Liver (tissue), 8 donors: ENCODE measurements at regions not wholly inside any gene's neighbourhood (a gene's known extent, or its start where the extent isn't known, plus 50 kb on each side); places are given as distances from the start of the nearest gene placed in this dataset.

Source experiments
- DNase-seq: peaks from one replicate; pipeline ENCODE4 v3.0.0-alpha.2; 2017; ENCODE audit warnings: low spot score
- H3K27ac ChIP-seq, 2 donors: one replicate each; pipeline ENCODE4 v1.7.0; 2013; ENCODE audit warnings: inconsistent platforms in 2 of 2, low read length in 2 of 2, control low read depth in 1 of 2, low read depth in 1 of 2, mild to moderate bottlenecking in 1 of 2
- H3K27me3 ChIP-seq, 4 donors: one replicate each; pipeline versions ENCODE4 v1.6.1 to v1.7.0; 2013; ENCODE audit warnings: low read length in 3 of 4, inconsistent platforms in 1 of 4, mild to moderate bottlenecking in 1 of 4, moderate library complexity in 1 of 4; ENCODE audit not compliant: control insufficient read depth in 4 of 4, insufficient read depth in 4 of 4
- H3K36me3 ChIP-seq, 4 donors: one replicate each; pipeline versions ENCODE4 v1.6.1 to v1.7.0; 2013; ENCODE audit warnings: low read length in 3 of 4, mild to moderate bottlenecking in 3 of 4, low read depth in 1 of 4, moderate library complexity in 1 of 4; ENCODE audit not compliant: control insufficient read depth in 4 of 4, insufficient read depth in 3 of 4
- H3K4me1 ChIP-seq, 4 donors: one replicate each; pipeline versions ENCODE4 v1.6.1 to v1.7.0; 2013; ENCODE audit warnings: low read length in 3 of 4, mild to moderate bottlenecking in 3 of 4, moderate library complexity in 1 of 4; ENCODE audit not compliant: control insufficient read depth in 4 of 4, insufficient read depth in 4 of 4
- H3K4me3 ChIP-seq, 3 donors: one replicate each; pipeline versions ENCODE4 v1.6.1 to v1.7.0; 2013; ENCODE audit warnings: low read length in 3 of 3, control low read depth in 1 of 3, low read depth in 1 of 3, mild to moderate bottlenecking in 1 of 3
- H3K9ac ChIP-seq, 2 donors: one replicate each; pipeline ENCODE4 v1.7.0; 2013; ENCODE audit warnings: low read length in 2 of 2, mild to moderate bottlenecking in 2 of 2, moderate library complexity in 2 of 2, control low read depth in 1 of 2, low read depth in 1 of 2
- H3K9me3 ChIP-seq, 4 donors: one replicate each; pipeline versions ENCODE4 v1.6.1 to v1.7.0; 2013; ENCODE audit warnings: low read length in 3 of 4; ENCODE audit not compliant: control insufficient read depth in 4 of 4
- ATF3 ChIP-seq: IDR thresholded peaks from 2 replicates; pipeline ENCODE4 v1.6.1; 2016; ENCODE audit warnings: antibody characterized with exemption
- CTCF ChIP-seq: fragments of 150-350 bp; IDR thresholded peaks from 2 replicates; pipeline ENCODE4 v1.5.1; 2017; ENCODE audit warnings: improper control_type of control experiment, low read depth, low read length; ENCODE audit not compliant: missing input control
- GABPA ChIP-seq, 2 donors: IDR thresholded peaks in 1 of 2; conservative IDR thresholded peaks in 1 of 2; 2 replicates each; pipeline ENCODE4 v1.6.1; 2016; ENCODE audit warnings: antibody characterized with exemption in 2 of 2, mild to moderate bottlenecking in 1 of 2, moderate library complexity in 1 of 2
- HNF4A ChIP-seq, 2 donors: conservative IDR thresholded peaks; 2 replicates each; pipeline ENCODE4 v1.6.1; 2016; ENCODE audit warnings: antibody characterized with exemption in 2 of 2, mild to moderate bottlenecking in 2 of 2
- JUND ChIP-seq, 2 donors: IDR thresholded peaks; 2 replicates each; pipeline ENCODE4 v1.6.1; 2016; ENCODE audit warnings: antibody characterized with exemption in 2 of 2
- MAX ChIP-seq: IDR thresholded peaks from 2 replicates; pipeline ENCODE4 v1.6.1; 2016; ENCODE audit warnings: antibody characterized with exemption
- NR2F2 ChIP-seq: IDR thresholded peaks from 2 replicates; pipeline ENCODE4 v1.6.1; 2016; ENCODE audit warnings: antibody characterized with exemption
- RXRA ChIP-seq, 2 donors: IDR thresholded peaks; 2 replicates each; pipeline ENCODE4 v1.6.1; 2017 to 2018; ENCODE audit warnings: antibody characterized with exemption in 2 of 2, mild to moderate bottlenecking in 1 of 2
- TAF1 ChIP-seq: conservative IDR thresholded peaks from 2 replicates; pipeline ENCODE4 v1.6.1; 2016; ENCODE audit warnings: antibody characterized with exemption, mild to moderate bottlenecking
- ZBTB33 ChIP-seq: IDR thresholded peaks from 2 replicates; pipeline ENCODE4 v1.6.1; 2016; ENCODE audit warnings: antibody characterized with exemption
- WGBS: extraction: QIAGEN DNeasy Blood & Tissue Kit; methylation state at CpG from one replicate; pipeline ENCODE4 v1.1.7; 2013; 5-methylcytosine and 5-hydroxymethylcytosine counted together
- donor health status: healthy.
- donor health status: healthy.
- donor health status: healthy.
- donor health status: healthy.
- donor health status: healthy.

GRCh38 chr10:70960783-70961570, 72.6 kb upstream of the PCBD1 start:
- Histone ChIP-seq H3K9ac (no peak overlapping the region), H3K9me3 (no peaks in the 10 kb centered on the region), H3K27me3 (no peaks in the 10 kb centered on the region), H3K36me3 (no peaks in the 10 kb centered on the region), H3K27ac (no peak overlapping the region), H3K4me1 (no peaks in the 10 kb centered on the region), H3K4me3 (no peak overlapping the region)
- no peak for DNase-seq
- 77% methylated on average over 9 of the region's 9 CpGs for WGBS
- TF ChIP-seq ATF3: no peak
- no peak for TF ChIP-seq HNF4A (conservative IDR thresholded peaks at IDR 0.05)
- no peak for TF ChIP-seq JUND (IDR thresholded peaks at IDR 0.05)
- TF ChIP-seq ZBTB33: no peak
- no peak for TF ChIP-seq CTCF
- no peak for TF ChIP-seq MAX

- DNase-seq: no peak
- TF ChIP-seq GABPA (IDR thresholded peaks at IDR 0.05 in 1 of 2, conservative IDR thresholded peaks at IDR 0.05 in 1 of 2): no peak
- no peak for TF ChIP-seq NR2F2
- TF ChIP-seq JUND (IDR thresholded peaks at IDR 0.05): no peak
- no peak for TF ChIP-seq TAF1
- TF ChIP-seq ZBTB33: no peak
- TF ChIP-seq RXRA (IDR thresholded peaks at IDR 0.05): no peak
- no peaks in the 10 kb centered on the region for H3K36me3 ChIP-seq
- no peak overlapping the region for H3K4me3 ChIP-seq
- H3K9ac ChIP-seq: no peak overlapping the region
- no peaks in the 10 kb centered on the region for H3K27me3 ChIP-seq
- no peaks in the 10 kb centered on the region for H3K4me1 ChIP-seq
- H3K27ac ChIP-seq: no peak overlapping the region
- no peaks in the 10 kb centered on the region for H3K9me3 ChIP-seq
- 90% methylated on average over 4 of the region's 4 CpGs for WGBS
Measured at GRCh38 chr10:70962686-70963085, 74.3 kb upstream of the PCBD1 start.
